ENCODE measurements at regions not wholly inside any gene's neighbourhood (a gene's known extent, or its start where the extent isn't known, plus 50 kb on each side); places are given as distances from the start of the nearest gene placed in this dataset.

GRCh38 chr6:169019727-169020491 lies 233.7 kb downstream of the THBS2 start:
- TF ChIP-seq LEF1 (IDR thresholded peaks at IDR 0.05; ENCODE audit: borderline replicate concordance) (no peak), FOXA1 (IDR thresholded peaks at IDR 0.05) (no peak), L3MBTL2 (conservative IDR thresholded peaks at IDR 0.05) (no peak), ARNT (IDR thresholded peaks at IDR 0.05) (no peak), SP1 (IDR thresholded peaks at IDR 0.05) (no peak), HDGF (IDR thresholded peaks at IDR 0.05; ENCODE audit: borderline replicate concordance) (no peak), BHLHE40 (IDR thresholded peaks at IDR 0.05; ENCODE audit: borderline replicate concordance) (no peak), NFRKB (IDR thresholded peaks at IDR 0.05) (no peak), FOXK2 (IDR thresholded peaks at IDR 0.05) (no peak), ELF4 (IDR thresholded peaks at IDR 0.05) (no peak), TARDBP (IDR thresholded peaks at IDR 0.05) (no peak), FOXM1 (IDR thresholded peaks at IDR 0.05; ENCODE audit: borderline replicate concordance) (no peak), SUZ12 (IDR thresholded peaks at IDR 0.05) (no peak), ZNF384 (IDR thresholded peaks at IDR 0.05) (no peak)
- CTCF ChIA-PET = no interaction called here
- DNase-seq (ENCODE audit: extremely low spot score) = no peak
- POLR2A ChIA-PET = no interaction called here

GRCh38 chr6:169019111-169019510 lies 234.5 kb downstream of the THBS2 start:
- TF ChIP-seq LEF1 (IDR thresholded peaks at IDR 0.05; ENCODE audit: borderline replicate concordance) (no peak), NFRKB (IDR thresholded peaks at IDR 0.05) (no peak), CTBP1 (IDR thresholded peaks at IDR 0.05; ENCODE audit: borderline replicate concordance) (no peak), ARNT (IDR thresholded peaks at IDR 0.05) (no peak), ZNF384 (IDR thresholded peaks at IDR 0.05) (no peak), BHLHE40 (IDR thresholded peaks at IDR 0.05; ENCODE audit: borderline replicate concordance) (no peak), SUZ12 (IDR thresholded peaks at IDR 0.05) (no peak), L3MBTL2 (conservative IDR thresholded peaks at IDR 0.05) (no peak), FOXK2 (IDR thresholded peaks at IDR 0.05) (no peak), TARDBP (IDR thresholded peaks at IDR 0.05) (no peak), PKNOX1 (IDR thresholded peaks at IDR 0.05) (no peak), ELF4 (IDR thresholded peaks at IDR 0.05) (no peak), FOXM1 (IDR thresholded peaks at IDR 0.05; ENCODE audit: borderline replicate concordance) (no peak), HDGF (IDR thresholded peaks at IDR 0.05; ENCODE audit: borderline replicate concordance) (no peak), SP1 (IDR thresholded peaks at IDR 0.05) (no peak), FOXA1 (IDR thresholded peaks at IDR 0.05) (no peak)
- DNase-seq (ENCODE audit: extremely low spot score) = no peak
- ChIA-PET CTCF (no interaction called here), POLR2A (no interaction called here)

- TF ChIP-seq ZNF384 (IDR thresholded peaks at IDR 0.05) (no peak), FOXA1 (IDR thresholded peaks at IDR 0.05) (no peak), NFRKB (IDR thresholded peaks at IDR 0.05) (no peak), TARDBP (IDR thresholded peaks at IDR 0.05) (no peak), FOXK2 (IDR thresholded peaks at IDR 0.05) (no peak), ELF4 (IDR thresholded peaks at IDR 0.05) (no peak)
- CTCF ChIA-PET = no interaction called here
- DNase-seq (ENCODE audit: extremely low spot score) = no peak
- POLR2A ChIA-PET = no interaction called here
Observed at GRCh38 chr6:169016758-169017157, 236.9 kb downstream of the THBS2 start.

- DNase-seq (ENCODE audit: extremely low spot score) = no peak
- ChIA-PET POLR2A (no interaction called here), CTCF (no interaction called here)
- TF ChIP-seq NFRKB (IDR thresholded peaks at IDR 0.05) = no peak
- no peak for TF ChIP-seq CTBP1 (IDR thresholded peaks at IDR 0.05; ENCODE audit: borderline replicate concordance)
- TF ChIP-seq FOXA1 (IDR thresholded peaks at IDR 0.05) = no peak
- no peak for TF ChIP-seq SUZ12 (IDR thresholded peaks at IDR 0.05)
- no peak for TF ChIP-seq ZNF384 (IDR thresholded peaks at IDR 0.05)
- no peak for TF ChIP-seq TARDBP (IDR thresholded peaks at IDR 0.05)
- TF ChIP-seq LEF1 (IDR thresholded peaks at IDR 0.05; ENCODE audit: borderline replicate concordance) = no peak
- TF ChIP-seq FOXM1 (IDR thresholded peaks at IDR 0.05; ENCODE audit: borderline replicate concordance) = no peak
- no peak for TF ChIP-seq FOXK2 (IDR thresholded peaks at IDR 0.05)
- TF ChIP-seq L3MBTL2 (conservative IDR thresholded peaks at IDR 0.05) = no peak
- no peak for TF ChIP-seq ARNT (IDR thresholded peaks at IDR 0.05)
- TF ChIP-seq ELF4 (IDR thresholded peaks at IDR 0.05) = no peak
- no peak for TF ChIP-seq HDGF (IDR thresholded peaks at IDR 0.05; ENCODE audit: borderline replicate concordance)
- no peak for TF ChIP-seq BHLHE40 (IDR thresholded peaks at IDR 0.05; ENCODE audit: borderline replicate concordance)
- no peak for TF ChIP-seq PKNOX1 (IDR thresholded peaks at IDR 0.05)
Observed at GRCh38 chr6:169014211-169015197, 239.1 kb downstream of the THBS2 start.

- POLR2A ChIA-PET = no interaction called here
- CTCF ChIA-PET = no interaction called here
- DNase-seq (ENCODE audit: extremely low spot score) = no peak
- TF ChIP-seq SP1 (IDR thresholded peaks at IDR 0.05) = no peak
- no peak for TF ChIP-seq FOXA1 (IDR thresholded peaks at IDR 0.05)
- TF ChIP-seq SUZ12 (IDR thresholded peaks at IDR 0.05) = no peak
- TF ChIP-seq L3MBTL2 (conservative IDR thresholded peaks at IDR 0.05) = no peak
- no peak for TF ChIP-seq LEF1 (IDR thresholded peaks at IDR 0.05; ENCODE audit: borderline replicate concordance)
- no peak for TF ChIP-seq FOXM1 (IDR thresholded peaks at IDR 0.05; ENCODE audit: borderline replicate concordance)
- no peak for TF ChIP-seq HDGF (IDR thresholded peaks at IDR 0.05; ENCODE audit: borderline replicate concordance)
- TF ChIP-seq ELF4 (IDR thresholded peaks at IDR 0.05) = no peak
- TF ChIP-seq ZNF384 (IDR thresholded peaks at IDR 0.05) = no peak
- TF ChIP-seq BHLHE40 (IDR thresholded peaks at IDR 0.05; ENCODE audit: borderline replicate concordance) = no peak
- TF ChIP-seq TARDBP (IDR thresholded peaks at IDR 0.05) = no peak
- TF ChIP-seq ARNT (IDR thresholded peaks at IDR 0.05) = no peak
- TF ChIP-seq CTBP1 (IDR thresholded peaks at IDR 0.05; ENCODE audit: borderline replicate concordance) = no peak
- no peak for TF ChIP-seq FOXK2 (IDR thresholded peaks at IDR 0.05)
- TF ChIP-seq NFRKB (IDR thresholded peaks at IDR 0.05) = no peak
- TF ChIP-seq PKNOX1 (IDR thresholded peaks at IDR 0.05) = no peak
Observed at GRCh38 chr6:169009628-169010027, 244.0 kb downstream of the THBS2 start.
